H1 (cell line): ENCODE measurements at regions not wholly inside any gene's neighbourhood (a gene's known extent, or its start where the extent isn't known, plus 50 kb on each side); places are given as distances from the start of the nearest gene placed in this dataset.

Experiments used
- BRCA1 ChIP-seq: IDR thresholded peaks from 2 replicates; pipeline ENCODE4 v1.6.1; 2012; ENCODE audit warnings: low read depth, low read length, improper control_type of control experiment
- CTCF ChIP-seq, 3 experiments: IDR thresholded peaks; 1 replicate in 2 of 3; 2 replicates in 1 of 3; pipeline versions ENCODE4 v1.5.1 to v1.6.1; 2011; ENCODE audit warnings: low read length in 3 of 3, mild to moderate bottlenecking in 3 of 3, inconsistent platforms in 2 of 3, low read depth in 1 of 3, moderate library complexity in 1 of 3; ENCODE audit not compliant: insufficient read depth in 1 of 3; ENCODE audit errors: control extremely low read depth in 1 of 3
- GTF2F1 ChIP-seq: IDR thresholded peaks from 2 replicates; pipeline ENCODE4 v1.6.1; 2012; ENCODE audit warnings: low read depth, low read length, improper control_type of control experiment, borderline replicate concordance
- MAX ChIP-seq: IDR thresholded peaks from 2 replicates; pipeline ENCODE4 v1.6.1; 2012; ENCODE audit warnings: inconsistent platforms

- no peak for TF ChIP-seq CTCF (IDR thresholded peaks at IDR 0.05; ENCODE audit: control extremely low read depth in 1 of 3, insufficient read depth in 1 of 3, low read depth in 1 of 3, low read length in 3 of 3)
- TF ChIP-seq MAX = no peak
- no peak for TF ChIP-seq GTF2F1
- no peak for TF ChIP-seq BRCA1
Measured at GRCh38 chr12:43294147-43294546, 257.9 kb downstream of the ADAMTS20 start (continued).
